CD14-positive monocyte (primary cell): ENCODE measurements at regions not wholly inside any gene's neighbourhood (a gene's known extent, or its start where the extent isn't known, plus 50 kb on each side); places are given as distances from the start of the nearest gene placed in this dataset.

Experiments used
- DNase-seq, 3 donors: peaks; one replicate each; pipeline ENCODE4 v3.0.0-alpha.2; 2011 to 2022
- H2AFZ ChIP-seq: 2 replicates; pipeline ENCODE4 v1.6.0; 2012; ENCODE audit warnings: mild to moderate bottlenecking, low read depth, low read length, inconsistent platforms; ENCODE audit not compliant: insufficient read depth, poor library complexity, severe bottlenecking
- H3K27ac ChIP-seq, 2 donors: 1 replicate in 1 of 2; 2 replicates in 1 of 2; pipeline ENCODE4 v1.5.1; 2012 to 2013; ENCODE audit warnings: low read length in 2 of 2, control low read depth in 1 of 2, inconsistent platforms in 1 of 2, low read depth in 1 of 2, mild to moderate bottlenecking in 1 of 2
- H3K27me3 ChIP-seq, 2 donors: one replicate each; pipeline versions ENCODE4 v1.6.0 to v1.6.1; 2011 to 2013; ENCODE audit warnings: low read length in 2 of 2; ENCODE audit not compliant: control insufficient read depth in 2 of 2, insufficient read depth in 2 of 2
- H3K36me3 ChIP-seq, 2 donors: replicated peaks in 1 of 2; 1 replicate in 1 of 2; 2 replicates in 1 of 2; pipeline versions ENCODE4 v1.5.1 to v1.6.1; 2012 to 2013; ENCODE audit warnings: low read length in 2 of 2, control low read depth in 1 of 2, inconsistent platforms in 1 of 2, mild to moderate bottlenecking in 1 of 2; ENCODE audit not compliant: insufficient read depth in 2 of 2, control insufficient read depth in 1 of 2
- H3K4me1 ChIP-seq, 2 donors: 1 replicate in 1 of 2; 2 replicates in 1 of 2; pipeline versions ENCODE4 v1.5.1 to v1.6.1; 2012 to 2013; ENCODE audit warnings: low read length in 2 of 2, control low read depth in 1 of 2, inconsistent platforms in 1 of 2, mild to moderate bottlenecking in 1 of 2, moderate library complexity in 1 of 2; ENCODE audit not compliant: insufficient read depth in 2 of 2, control insufficient read depth in 1 of 2
- H3K4me2 ChIP-seq: replicated peaks from 2 replicates; pipeline ENCODE3; 2012; ENCODE audit warnings: low read length, moderate library complexity, mild to moderate bottlenecking; ENCODE audit not compliant: poor library complexity, severe bottlenecking; ENCODE audit errors: extremely low read depth
- H3K4me3 ChIP-seq, 3 experiments: fragments of 200-600 bp in 1 of 3; sonication (generic) in 1 of 3; replicated peaks in 1 of 3; 1 replicate in 2 of 3; 2 replicates in 1 of 3; pipeline ENCODE4 v1.5.1; 2011 to 2013; ENCODE audit warnings: low read length in 3 of 3, mild to moderate bottlenecking in 3 of 3, control low read depth in 2 of 3, low read depth in 2 of 3, inconsistent platforms in 1 of 3, moderate library complexity in 1 of 3
- H3K79me2 ChIP-seq: 2 replicates; pipeline ENCODE4 v1.6.0; 2012; ENCODE audit warnings: mild to moderate bottlenecking, control low read depth, inconsistent platforms, low read length, moderate library complexity; ENCODE audit not compliant: insufficient read depth
- H3K9ac ChIP-seq: 2 replicates; pipeline ENCODE4 v1.6.0; 2017; ENCODE audit warnings: low read length, mild to moderate bottlenecking; ENCODE audit not compliant: insufficient read depth, poor library complexity, severe bottlenecking
- H3K9me3 ChIP-seq, 2 donors: replicated peaks in 1 of 2; 1 replicate in 1 of 2; 2 replicates in 1 of 2; pipeline versions ENCODE4 v1.5.1 to v1.6.1; 2012 to 2013; ENCODE audit warnings: low read length in 2 of 2, control low read depth in 1 of 2; ENCODE audit not compliant: control insufficient read depth in 1 of 2, insufficient read depth in 1 of 2
- H4K20me1 ChIP-seq: 2 replicates; pipeline ENCODE4 v1.6.0; 2012; ENCODE audit warnings: mild to moderate bottlenecking, low read length, control low read depth, moderate library complexity; ENCODE audit not compliant: insufficient read depth
- H3K27ac Mint-ChIP-seq, 7 donors: one replicate each; pipeline ENCODE4 v1.8.0; 2020; ENCODE audit warnings: mild to moderate bottlenecking in 7 of 7, mixed read lengths in 7 of 7, moderate library complexity in 6 of 7, inconsistent platforms in 2 of 7
- H3K27me3 Mint-ChIP-seq, 3 donors: one replicate each; pipeline ENCODE4 v1.8.0; 2021 to 2022; ENCODE audit warnings: low read depth in 3 of 3, mild to moderate bottlenecking in 3 of 3, mixed read lengths in 3 of 3, moderate library complexity in 3 of 3, inconsistent platforms in 1 of 3
- H3K36me3 Mint-ChIP-seq, 2 donors: one replicate each; pipeline ENCODE4 v1.8.0; 2020; ENCODE audit warnings: mixed read lengths in 2 of 2, inconsistent platforms in 1 of 2, mild to moderate bottlenecking in 1 of 2
- H3K4me1 Mint-ChIP-seq: one replicate; pipeline ENCODE4 v1.8.0; 2020; ENCODE audit warnings: mild to moderate bottlenecking, mixed read lengths
- H3K4me3 Mint-ChIP-seq, 2 donors: one replicate each; pipeline ENCODE4 v1.8.0; 2020; ENCODE audit warnings: mild to moderate bottlenecking in 2 of 2, mixed read lengths in 2 of 2, moderate library complexity in 1 of 2
- H3K9me3 Mint-ChIP-seq, 7 donors: one replicate each; pipeline ENCODE4 v1.8.0; 2020 to 2022; ENCODE audit warnings: mixed read lengths in 7 of 7, mild to moderate bottlenecking in 6 of 7, moderate library complexity in 6 of 7, inconsistent platforms in 2 of 7
- WGBS: methylation state at CpG from one replicate; pipeline ENCODE4 v1.1.5; 2013; ENCODE audit warnings: missing lambda C conversion rate; ENCODE audit not compliant: insufficient coverage; 5-methylcytosine and 5-hydroxymethylcytosine counted together
- intact Hi-C, 2 donors: fragments of 100-400 bp; cut with micrococcal nuclease; formaldehyde crosslinking; loops; one replicate each; pipeline versions ENCODE4 v1.15.0 to v1.15.1; 2023
- TF ChIP-seq, protein P1 (sequence below): fragments of 200-600 bp; IDR thresholded peaks from one replicate; pipeline ENCODE4 v1.8.0; 2022; ENCODE audit warnings: antibody characterized with exemption, mild to moderate bottlenecking

DNA sequence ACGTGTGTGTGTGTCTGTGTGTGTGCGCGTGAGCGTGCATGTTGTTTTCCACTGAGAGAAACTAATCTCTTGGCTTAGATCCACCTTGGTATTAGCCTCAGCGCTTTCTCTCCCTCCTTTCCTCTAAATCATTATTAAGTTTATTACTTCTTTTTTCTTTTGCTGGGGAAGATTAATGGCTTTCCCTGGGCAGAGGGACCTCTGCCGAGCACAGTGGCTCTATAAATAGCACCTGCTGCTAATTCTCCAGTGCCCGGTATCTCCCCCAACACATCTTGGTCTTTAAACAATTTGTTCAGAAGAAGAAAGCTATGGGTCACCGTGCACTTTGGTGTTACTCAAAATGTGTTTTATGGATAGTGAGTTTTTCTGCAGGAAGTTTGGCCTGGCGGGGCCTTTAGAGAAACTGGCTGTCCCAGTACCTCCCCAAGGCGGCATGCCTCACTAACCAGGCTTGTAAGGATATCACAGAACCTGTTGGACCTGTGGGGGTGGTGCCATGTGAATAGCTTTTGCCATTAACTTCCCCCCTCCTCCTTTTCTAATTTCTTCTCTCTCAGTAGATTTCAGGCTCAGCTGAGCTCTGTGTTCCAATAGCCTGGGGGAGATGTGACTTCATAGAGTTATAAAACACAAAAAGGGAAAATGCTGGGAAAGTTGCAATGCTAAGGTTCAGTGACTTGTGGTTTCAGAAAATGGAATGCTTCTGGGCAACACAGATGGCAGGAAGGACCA lies 70.1 kb upstream of the RAB11FIP2 start:
- no peak overlapping the region for H3K4me3 Mint-ChIP-seq
- H3K27me3 Mint-ChIP-seq = peaks cover 0 to 2% (median 2%) of the 10 kb centered on the region in 3 donors
- Histone ChIP-seq H3K4me2 (no peak overlapping the region), H3K4me1 (no peaks in the 10 kb centered on the region), H3K4me3 (no peak overlapping the region), H3K9me3 (no peaks in the 10 kb centered on the region), H4K20me1 (no peaks in the 10 kb centered on the region), H2AFZ (no peak overlapping the region), H3K9ac (no peak overlapping the region), H3K27me3 (no peaks in the 10 kb centered on the region), H3K79me2 (no peaks in the 10 kb centered on the region), H3K36me3 (no peaks in the 10 kb centered on the region), H3K27ac (no peak overlapping the region)
- TF ChIP-seq, protein P1, sequence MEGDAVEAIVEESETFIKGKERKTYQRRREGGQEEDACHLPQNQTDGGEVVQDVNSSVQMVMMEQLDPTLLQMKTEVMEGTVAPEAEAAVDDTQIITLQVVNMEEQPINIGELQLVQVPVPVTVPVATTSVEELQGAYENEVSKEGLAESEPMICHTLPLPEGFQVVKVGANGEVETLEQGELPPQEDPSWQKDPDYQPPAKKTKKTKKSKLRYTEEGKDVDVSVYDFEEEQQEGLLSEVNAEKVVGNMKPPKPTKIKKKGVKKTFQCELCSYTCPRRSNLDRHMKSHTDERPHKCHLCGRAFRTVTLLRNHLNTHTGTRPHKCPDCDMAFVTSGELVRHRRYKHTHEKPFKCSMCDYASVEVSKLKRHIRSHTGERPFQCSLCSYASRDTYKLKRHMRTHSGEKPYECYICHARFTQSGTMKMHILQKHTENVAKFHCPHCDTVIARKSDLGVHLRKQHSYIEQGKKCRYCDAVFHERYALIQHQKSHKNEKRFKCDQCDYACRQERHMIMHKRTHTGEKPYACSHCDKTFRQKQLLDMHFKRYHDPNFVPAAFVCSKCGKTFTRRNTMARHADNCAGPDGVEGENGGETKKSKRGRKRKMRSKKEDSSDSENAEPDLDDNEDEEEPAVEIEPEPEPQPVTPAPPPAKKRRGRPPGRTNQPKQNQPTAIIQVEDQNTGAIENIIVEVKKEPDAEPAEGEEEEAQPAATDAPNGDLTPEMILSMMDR = no peak
- intact Hi-C loops = no loop called here
- DNase-seq = no peak
- H3K36me3 Mint-ChIP-seq = no peaks in the 10 kb centered on the region
- peak overlapping the region in 1 of 7 donors; percentile 10 for H3K27ac Mint-ChIP-seq
- H3K9me3 Mint-ChIP-seq = peaks cover 0 to 4% (median 0%) of the 10 kb centered on the region in 7 donors
- 100% methylated on average over 1 of the region's 10 CpGs for WGBS
- H3K4me1 Mint-ChIP-seq = no peaks in the 10 kb centered on the region

DNA sequence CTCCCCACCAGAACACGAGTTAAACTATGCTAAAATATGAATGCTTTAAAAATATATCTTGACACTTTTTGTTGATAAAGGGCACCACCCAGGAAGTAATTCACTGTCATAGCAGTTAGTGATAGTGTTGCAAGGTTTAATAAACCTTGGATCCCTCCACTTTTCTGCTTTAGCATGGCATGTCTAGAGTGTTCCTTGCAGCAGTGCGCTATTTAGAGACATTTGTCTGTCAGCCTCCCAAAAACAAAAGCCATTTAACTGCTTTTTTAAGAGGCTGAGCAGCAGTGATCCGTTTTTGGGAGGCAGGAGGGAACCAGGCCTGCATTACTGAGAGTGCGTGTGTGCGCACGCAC lies 69.6 kb upstream of the RAB11FIP2 start:
- Mint-ChIP-seq H3K4me3 (no peak overlapping the region), H3K27ac (no peak overlapping the region), H3K36me3 (no peaks in the 10 kb centered on the region), H3K9me3 (peaks cover 0 to 4% (median 0%) of the 10 kb centered on the region in 7 donors), H3K4me1 (no peaks in the 10 kb centered on the region), H3K27me3 (peaks cover 0 to 2% (median 2%) of the 10 kb centered on the region in 3 donors)
- intact Hi-C loops = no loop called here
- WGBS = 100% methylated on average over 3 of the region's 6 CpGs
- no peaks in the 10 kb centered on the region for H4K20me1 ChIP-seq
- H3K27me3 ChIP-seq = no peaks in the 10 kb centered on the region
- no peaks in the 10 kb centered on the region for H3K79me2 ChIP-seq
- no peak overlapping the region for H3K27ac ChIP-seq
- no peak overlapping the region for H3K9ac ChIP-seq
- no peaks in the 10 kb centered on the region for H3K36me3 ChIP-seq
- DNase-seq = no peak
- no peak overlapping the region for H3K4me2 ChIP-seq
- no peak overlapping the region for H2AFZ ChIP-seq
- H3K4me3 ChIP-seq = no peak overlapping the region
- no peaks in the 10 kb centered on the region for H3K9me3 ChIP-seq
- no peaks in the 10 kb centered on the region for H3K4me1 ChIP-seq
- TF ChIP-seq, protein P1 = no peak
